ENCODE measurements at regions not wholly inside any gene's neighbourhood (a gene's known extent, or its start where the extent isn't known, plus 50 kb on each side); places are given as distances from the start of the nearest gene placed in this dataset.

GRCh38 chr16:13291591-13292333 is 390.4 kb downstream of the SHISA9 start:
- no peak for DNase-seq

GRCh38 chr16:13296206-13296605 is 394.8 kb downstream of the SHISA9 start:
- no peak for DNase-seq

- DNase-seq, result peak; percentile 70
Observed at GRCh38 chr16:13298666-13299065, 397.3 kb downstream of the SHISA9 start.

- no peak for DNase-seq
Observed at GRCh38 chr16:13300066-13300840, 398.9 kb downstream of the SHISA9 start.

GRCh38 chr16:13305019-13305755 is 403.8 kb downstream of the SHISA9 start:
- DNase-seq, result peak; percentile 15

- DNase-seq, result no peak
Observed at GRCh38 chr16:13306161-13306995, 405.0 kb downstream of the SHISA9 start.

- DNase-seq, result peak; percentile 94
Observed at GRCh38 chr16:13307255-13307654, 405.9 kb downstream of the SHISA9 start.

- peak; percentile 56 for DNase-seq
Observed at GRCh38 chr16:13307851-13308250, 406.5 kb downstream of the SHISA9 start.

GRCh38 chr16:13312063-13312462 is 410.7 kb downstream of the SHISA9 start:
- DNase-seq, result no peak

GRCh38 chr16:13313351-13313750 is 412.0 kb downstream of the SHISA9 start:
- no peak for DNase-seq

GRCh38 chr16:13314633-13315032 is 413.2 kb downstream of the SHISA9 start:
- no peak for DNase-seq

- peak; percentile 48 for DNase-seq
Observed at GRCh38 chr16:13315642-13316427, 414.4 kb downstream of the SHISA9 start.

GRCh38 chr16:13322336-13322735 is 420.9 kb downstream of the SHISA9 start:
- DNase-seq, result no peak

- no peak for DNase-seq
Observed at GRCh38 chr16:13324851-13325250, 423.5 kb downstream of the SHISA9 start.

- DNase-seq, result no peak
Observed at GRCh38 chr16:13325396-13325795, 424.0 kb downstream of the SHISA9 start.

- no peak for DNase-seq
Observed at GRCh38 chr16:13331918-13332317, 430.5 kb downstream of the SHISA9 start.

GRCh38 chr16:13332713-13333255 is 431.4 kb downstream of the SHISA9 start:
- no peak for DNase-seq

GRCh38 chr16:13333336-13333735 is 431.9 kb downstream of the SHISA9 start:
- peak; percentile 11 for DNase-seq

GRCh38 chr16:13335879-13336278 is 434.5 kb downstream of the SHISA9 start:
- DNase-seq, result no peak

- no peak for DNase-seq
Observed at GRCh38 chr16:13336335-13336734, 434.9 kb downstream of the SHISA9 start.

All from fibroblast of skin of scalp (primary cell).